GM19043 (cell line): ENCODE measurements at regions not wholly inside any gene's neighbourhood (a gene's known extent, or its start where the extent isn't known, plus 50 kb on each side); places are given as distances from the start of the nearest gene placed in this dataset.

Source experiments
- ATAC-seq: cut with Tn5 transposase; IDR thresholded peaks from one replicate; pipeline ENCODE4 v1.9.1; 2021; ENCODE audit warnings: low read depth; ENCODE audit not compliant: unreplicated experiment

GRCh38 chr5:57613741-57614140, 131.1 kb upstream of the ACTBL2 start:
- ATAC-seq: no peak

GRCh38 chr5:57611177-57611576, 128.6 kb upstream of the ACTBL2 start:
- ATAC-seq: no peak

DNA sequence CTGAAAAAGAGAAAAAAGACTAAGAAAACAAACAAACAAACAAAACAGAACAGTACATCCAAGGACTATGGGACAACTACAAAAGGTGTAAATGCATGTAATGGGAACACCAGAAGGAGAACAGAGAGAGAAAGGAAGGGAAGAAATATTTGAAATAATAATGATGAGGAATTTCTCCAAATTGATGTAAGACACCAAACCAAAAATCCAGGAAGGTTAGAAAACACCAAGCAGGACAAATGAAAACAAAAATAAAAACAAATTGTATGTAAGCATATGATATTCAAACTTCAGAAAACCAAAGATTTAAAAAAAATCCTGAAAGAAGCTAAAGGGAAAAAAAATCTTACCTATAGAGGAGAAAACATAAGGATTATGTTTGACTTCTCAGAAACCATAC, 125.9 kb upstream of the ACTBL2 start:
- ATAC-seq: no peak

- ATAC-seq: no peak
These were observed 119.4 kb upstream of the ACTBL2 start for GRCh38 chr5:57601996-57602395.

GRCh38 chr5:57600321-57600720, 117.7 kb upstream of the ACTBL2 start:
- ATAC-seq: no peak

- no peak for ATAC-seq
These were observed 116.1 kb upstream of the ACTBL2 start for GRCh38 chr5:57598756-57599155.

GRCh38 chr5:57598097-57598496, 115.5 kb upstream of the ACTBL2 start:
- ATAC-seq: no peak

- no peak for ATAC-seq
These were observed 112.9 kb upstream of the ACTBL2 start for GRCh38 chr5:57595523-57595991.

DNA sequence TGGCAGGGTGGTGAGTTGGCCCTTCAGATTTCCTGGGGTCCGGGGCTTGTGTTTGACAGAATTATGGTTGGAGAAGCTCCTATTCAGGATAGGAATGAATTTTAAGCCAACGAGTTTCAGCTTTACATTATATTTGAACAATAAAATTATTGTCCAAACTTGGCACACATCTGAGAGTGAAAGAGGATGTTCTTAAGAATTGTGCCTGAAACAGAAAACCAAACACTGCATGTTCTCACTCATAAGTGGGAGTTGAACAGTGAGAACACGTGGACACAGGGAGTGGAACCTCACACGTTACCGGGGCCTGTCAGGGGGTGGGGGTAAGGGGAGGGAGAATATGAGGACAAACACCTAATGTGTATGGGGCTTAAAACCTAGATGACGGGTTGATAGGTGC, 111.8 kb upstream of the ACTBL2 start:
- no peak for ATAC-seq

DNA sequence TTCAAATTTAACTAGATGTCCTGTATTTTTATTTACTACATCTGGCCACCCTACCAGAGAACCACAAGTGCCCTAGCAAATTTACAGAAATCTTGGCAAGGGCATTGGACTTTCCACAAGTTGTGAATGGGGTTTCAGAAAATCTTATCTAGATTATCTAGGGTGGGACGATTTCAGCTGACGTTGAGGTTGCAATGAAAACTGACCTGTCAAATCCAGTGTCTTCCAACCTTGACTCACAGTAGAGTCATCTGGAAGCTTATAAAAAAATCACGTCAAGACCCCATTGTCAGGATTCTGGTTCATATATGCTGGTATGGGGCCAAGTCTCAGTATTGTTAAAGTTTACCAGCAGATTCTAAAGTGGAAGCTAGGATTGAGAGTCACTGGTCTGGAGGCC, 109.6 kb upstream of the ACTBL2 start:
- no peak for ATAC-seq

DNA sequence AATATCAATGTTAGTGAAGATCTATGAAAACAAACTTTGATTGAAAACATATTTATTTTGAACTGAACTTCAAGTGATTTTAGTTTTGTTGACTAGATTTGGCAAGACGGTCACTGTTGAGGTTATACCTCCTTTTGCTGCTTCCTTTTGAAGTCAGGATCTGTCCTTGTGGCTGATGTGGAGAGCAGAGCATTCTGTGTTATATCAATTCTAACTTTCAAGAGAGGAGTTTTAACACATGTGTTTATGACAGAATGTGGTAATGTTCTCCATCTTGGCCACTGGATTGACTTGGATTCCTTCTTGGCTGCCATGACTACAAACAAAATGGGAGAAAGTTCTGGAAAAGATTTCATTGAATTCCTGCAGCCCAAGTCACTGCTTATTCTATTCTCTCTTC, 104.0 kb upstream of the ACTBL2 start:
- ATAC-seq: no peak

- no peak for ATAC-seq
These were observed 100.0 kb upstream of the ACTBL2 start for GRCh38 chr5:57582578-57583070.

- no peak for ATAC-seq
These were observed 99.2 kb upstream of the ACTBL2 start for GRCh38 chr5:57581772-57582171.

GRCh38 chr5:57581222-57581621, 98.6 kb upstream of the ACTBL2 start:
- ATAC-seq: no peak

DNA sequence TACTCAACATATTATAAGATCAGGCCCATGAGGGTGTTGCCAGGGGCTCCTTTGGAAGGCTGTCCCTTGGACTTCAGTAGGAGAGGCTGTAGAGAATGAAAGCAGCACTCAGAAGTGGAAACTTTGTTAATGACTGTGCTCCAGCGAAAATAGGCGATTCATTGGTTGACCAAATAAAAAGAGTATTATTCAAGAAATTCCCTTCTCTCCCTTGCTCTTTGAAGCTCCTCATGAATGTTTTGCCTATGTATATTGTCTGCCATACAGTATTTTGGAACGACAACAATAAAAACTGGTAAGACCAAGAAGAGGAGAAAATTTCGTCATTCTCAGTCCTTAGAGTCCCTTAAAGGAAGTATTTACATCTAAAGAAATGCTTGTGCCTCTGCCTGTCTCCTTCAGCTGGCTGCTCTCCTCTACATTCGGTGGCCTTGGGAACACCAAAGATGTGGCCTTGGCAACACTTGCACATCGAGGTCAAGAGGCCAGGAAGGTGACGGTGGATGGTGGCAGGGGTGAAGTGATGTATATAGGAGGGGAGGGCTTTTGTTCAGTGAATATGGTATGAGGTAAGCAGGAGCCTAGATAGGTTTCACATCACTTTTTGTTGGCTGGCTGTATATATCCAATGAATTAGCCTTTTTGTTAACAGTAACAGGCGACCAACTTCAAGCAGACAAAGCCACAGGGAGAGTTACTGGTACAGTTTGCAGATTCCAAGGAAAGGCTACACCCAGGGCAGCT, 95.0 kb upstream of the ACTBL2 start:
- ATAC-seq: no peak

DNA sequence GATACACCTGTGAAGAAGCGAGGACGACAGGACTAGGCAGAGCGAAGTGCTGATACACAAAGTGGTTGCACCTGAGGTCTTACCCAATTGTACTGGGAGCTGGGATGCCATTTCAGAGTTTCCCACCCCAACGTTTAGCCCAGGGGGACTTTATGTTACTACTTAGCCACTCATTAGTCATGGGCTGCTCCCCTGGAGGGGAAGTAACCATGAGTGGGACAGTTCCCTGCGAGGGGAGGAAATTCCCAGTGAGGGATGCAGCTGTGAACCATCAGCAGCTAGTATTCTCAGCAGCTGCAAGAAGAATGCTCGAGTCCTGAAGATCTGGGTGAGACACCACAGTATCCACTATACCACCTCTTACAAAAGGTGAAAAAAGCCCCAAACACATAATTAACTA, 93.7 kb upstream of the ACTBL2 start:
- ATAC-seq: no peak

GRCh38 chr5:57575839-57576238, 93.2 kb upstream of the ACTBL2 start:
- ATAC-seq: no peak

- ATAC-seq: no peak
These were observed 89.8 kb upstream of the ACTBL2 start for GRCh38 chr5:57572461-57572860.

GRCh38 chr5:57569601-57570000, 87.0 kb upstream of the ACTBL2 start:
- no peak for ATAC-seq

- ATAC-seq: no peak
These were observed 85.5 kb upstream of the ACTBL2 start for GRCh38 chr5:57568136-57568535.

- ATAC-seq: no peak
These were observed 84.3 kb upstream of the ACTBL2 start for GRCh38 chr5:57566914-57567313.

GRCh38 chr5:57561231-57561842, 78.7 kb upstream of the ACTBL2 start:
- ATAC-seq: no peak
